Smooth muscle cell (in vitro differentiated cells): ENCODE measurements at regions not wholly inside any gene's neighbourhood (a gene's known extent, or its start where the extent isn't known, plus 50 kb on each side); places are given as distances from the start of the nearest gene placed in this dataset.

Experiments used
- DNase-seq: peaks from one replicate; lab custom pipeline; 2025; ENCODE audit not compliant: unreplicated experiment; lab: John Stamatoyannopoulos, UW
- H2AFZ ChIP-seq: fragments of 200-600 bp; sonication (generic); 2 replicates; pipeline ENCODE4 v1.6.0; 2016; ENCODE audit warnings: antibody characterized with exemption, low read depth, mild to moderate bottlenecking
- H3F3A ChIP-seq: fragments of 200-600 bp; sonication (generic); 2 replicates; pipeline ENCODE4 v1.6.0; 2017; ENCODE audit warnings: antibody characterized with exemption, low read depth
- H3K27ac ChIP-seq: fragments of 200-600 bp; sonication (generic); 2 replicates; pipeline ENCODE4 v1.5.1; 2016; ENCODE audit warnings: low read depth, mild to moderate bottlenecking
- H3K27me3 ChIP-seq: fragments of 200-600 bp; sonication (generic); 2 replicates; pipeline ENCODE4 v1.6.1; 2016; ENCODE audit warnings: low read depth, mild to moderate bottlenecking
- H3K36me3 ChIP-seq: fragments of 200-600 bp; sonication (generic); 2 replicates; pipeline ENCODE4 v1.5.1; 2016; ENCODE audit warnings: low read depth
- H3K4me1 ChIP-seq: fragments of 200-600 bp; sonication (generic); 2 replicates; pipeline ENCODE4 v1.5.1; 2016; ENCODE audit warnings: low read depth
- H3K4me2 ChIP-seq: fragments of 200-600 bp; sonication (generic); 2 replicates; pipeline ENCODE4 v1.6.0; 2016; ENCODE audit warnings: mild to moderate bottlenecking
- H3K4me3 ChIP-seq: fragments of 200-600 bp; sonication (generic); 2 replicates; pipeline ENCODE4 v1.5.1; 2016; ENCODE audit warnings: mild to moderate bottlenecking
- H3K79me2 ChIP-seq: fragments of 200-600 bp; sonication (generic); 2 replicates; pipeline ENCODE4 v1.6.0; 2016; ENCODE audit warnings: low read depth, mild to moderate bottlenecking
- H3K9ac ChIP-seq: fragments of 200-600 bp; sonication (generic); 2 replicates; pipeline ENCODE4 v1.6.0; 2016; ENCODE audit warnings: low read depth
- H3K9me3 ChIP-seq: fragments of 200-600 bp; sonication (generic); replicated peaks from 2 replicates; pipeline ENCODE4 v1.5.1; 2016; ENCODE audit warnings: low read depth
- H4K20me1 ChIP-seq: fragments of 200-600 bp; sonication (generic); 2 replicates; pipeline ENCODE4 v1.6.0; 2016; ENCODE audit warnings: low read depth
- CTCF ChIP-seq: fragments of 200-600 bp; sonication (generic); IDR thresholded peaks from 2 replicates; pipeline ENCODE4 v1.5.1; 2017; ENCODE audit warnings: borderline replicate concordance, mild to moderate bottlenecking, antibody characterized with exemption; ENCODE audit not compliant: insufficient read depth, poor library complexity, severe bottlenecking
- WGBS: methylation state at CpG from one replicate; pipeline ENCODE4 v1.1.7; 2016; ENCODE audit warnings: low lambda C conversion rate; 5-methylcytosine and 5-hydroxymethylcytosine counted together

GRCh38 chr15:25541228-25541627 is 102.4 kb upstream of the UBE3A start:
- DNase-seq: no peak
- Histone ChIP-seq H3K79me2 (no peaks in the 10 kb centered on the region), H2AFZ (no peak overlapping the region)

GRCh38 chr15:25536801-25537611 is 98.2 kb upstream of the UBE3A start:
- Histone ChIP-seq H2AFZ (no peak overlapping the region), H3K36me3 (no peaks in the 10 kb centered on the region), H3K27ac (no peak overlapping the region), H3K9me3 (no peaks in the 10 kb centered on the region), H3K4me3 (no peak overlapping the region), H3K9ac (no peak overlapping the region), H3K4me2 (no peak overlapping the region), H3K27me3 (no peaks in the 10 kb centered on the region), H4K20me1 (no peaks in the 10 kb centered on the region), H3K4me1 (no peaks in the 10 kb centered on the region), H3F3A (no peaks in the 10 kb centered on the region), H3K79me2 (no peaks in the 10 kb centered on the region)
- 78% methylated on average over 7 of the region's 7 CpGs for WGBS
- no peak for DNase-seq
- no peak for TF ChIP-seq CTCF

More at GRCh38 chr15:25541228-25541627, 102.4 kb upstream of the UBE3A start:
- peaks cover 3% of the 10 kb centered on the region for H3F3A ChIP-seq
- no peaks in the 10 kb centered on the region for H3K36me3 ChIP-seq
- H3K27me3 ChIP-seq: no peaks in the 10 kb centered on the region
- peaks cover 19% of the 10 kb centered on the region for H3K4me1 ChIP-seq
- no peaks in the 10 kb centered on the region for H4K20me1 ChIP-seq
- no peak for TF ChIP-seq CTCF
- H3K9me3 ChIP-seq: no peaks in the 10 kb centered on the region
- H3K4me3 ChIP-seq: no peak overlapping the region
- no peak overlapping the region for H3K4me2 ChIP-seq
- no peak overlapping the region for H3K27ac ChIP-seq
- no peak overlapping the region for H3K9ac ChIP-seq

GRCh38 chr15:25535866-25536265 is 97.0 kb upstream of the UBE3A start:
- no peak for TF ChIP-seq CTCF
- no peaks in the 10 kb centered on the region for H3K9me3 ChIP-seq
- H3K27ac ChIP-seq: no peak overlapping the region
- H3K4me3 ChIP-seq: no peak overlapping the region
- H2AFZ ChIP-seq: no peak overlapping the region
- H3K79me2 ChIP-seq: no peaks in the 10 kb centered on the region
- H4K20me1 ChIP-seq: no peaks in the 10 kb centered on the region
- no peak overlapping the region for H3K4me2 ChIP-seq
- H3K36me3 ChIP-seq: no peaks in the 10 kb centered on the region
- DNase-seq: no peak
- H3K4me1 ChIP-seq: peaks cover 5% of the 10 kb centered on the region
- 95% methylated on average over 5 of the region's 5 CpGs for WGBS
- no peaks in the 10 kb centered on the region for H3K27me3 ChIP-seq
- no peak overlapping the region for H3K9ac ChIP-seq
- H3F3A ChIP-seq: no peaks in the 10 kb centered on the region

- Histone ChIP-seq H3K4me1 (peaks cover 6% of the 10 kb centered on the region), H3K36me3 (no peaks in the 10 kb centered on the region), H3K4me2 (no peak overlapping the region), H3K79me2 (no peaks in the 10 kb centered on the region), H3K4me3 (no peak overlapping the region), H3K9me3 (no peaks in the 10 kb centered on the region), H3F3A (no peaks in the 10 kb centered on the region), H4K20me1 (no peaks in the 10 kb centered on the region), H3K9ac (no peak overlapping the region), H3K27me3 (no peaks in the 10 kb centered on the region), H3K27ac (no peak overlapping the region), H2AFZ (no peak overlapping the region)
- WGBS: 93% methylated on average over 6 of the region's 6 CpGs
- DNase-seq: no peak
- no peak for TF ChIP-seq CTCF
These were observed 95.5 kb upstream of the UBE3A start for GRCh38 chr15:25534293-25534692.
